Transverse colon (tissue), 3 donors: ENCODE measurements at regions not wholly inside any gene's neighbourhood (a gene's known extent, or its start where the extent isn't known, plus 50 kb on each side); places are given as distances from the start of the nearest gene placed in this dataset.

ENCODE experiments used
- POLR2A ChIP-seq: fragments of 450-650 bp; IDR thresholded peaks from one replicate; pipeline ENCODE4 v1.6.1; 2016; ENCODE audit warnings: antibody characterized with exemption, mild to moderate bottlenecking, moderate library complexity
- TF ChIP-seq, protein P1 (sequence below), 5 experiments: fragments of 200-600 bp in 3 of 5; fragments of 450-650 bp in 2 of 5; sonication (generic) in 3 of 5; IDR thresholded peaks; 1 replicate in 2 of 5; 2 replicates in 3 of 5; pipeline ENCODE4 v1.5.1; 2016 to 2017; ENCODE audit warnings: antibody characterized with exemption in 5 of 5, inconsistent platforms in 3 of 5, mild to moderate bottlenecking in 2 of 5, moderate library complexity in 1 of 5

DNA sequence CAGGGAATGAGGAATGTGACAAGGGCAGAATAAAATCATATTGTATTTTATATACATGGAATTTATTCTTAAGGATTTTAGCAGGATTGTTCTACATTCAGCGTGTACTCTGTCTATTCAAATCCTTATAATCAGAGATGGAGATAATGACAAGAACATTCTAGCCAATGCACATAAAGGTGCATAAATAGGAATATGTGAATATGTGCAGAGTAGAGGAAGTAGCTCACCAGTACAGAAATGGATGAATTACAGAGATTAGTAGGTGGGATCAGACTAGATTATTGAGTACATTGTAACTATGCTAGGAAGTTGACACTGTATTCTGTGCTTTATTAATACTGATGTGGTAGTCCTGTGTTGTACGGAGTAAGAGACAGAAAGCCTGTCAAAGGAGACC lies 1308.8 kb downstream of the FAM181B start:
- TF ChIP-seq, protein P1, sequence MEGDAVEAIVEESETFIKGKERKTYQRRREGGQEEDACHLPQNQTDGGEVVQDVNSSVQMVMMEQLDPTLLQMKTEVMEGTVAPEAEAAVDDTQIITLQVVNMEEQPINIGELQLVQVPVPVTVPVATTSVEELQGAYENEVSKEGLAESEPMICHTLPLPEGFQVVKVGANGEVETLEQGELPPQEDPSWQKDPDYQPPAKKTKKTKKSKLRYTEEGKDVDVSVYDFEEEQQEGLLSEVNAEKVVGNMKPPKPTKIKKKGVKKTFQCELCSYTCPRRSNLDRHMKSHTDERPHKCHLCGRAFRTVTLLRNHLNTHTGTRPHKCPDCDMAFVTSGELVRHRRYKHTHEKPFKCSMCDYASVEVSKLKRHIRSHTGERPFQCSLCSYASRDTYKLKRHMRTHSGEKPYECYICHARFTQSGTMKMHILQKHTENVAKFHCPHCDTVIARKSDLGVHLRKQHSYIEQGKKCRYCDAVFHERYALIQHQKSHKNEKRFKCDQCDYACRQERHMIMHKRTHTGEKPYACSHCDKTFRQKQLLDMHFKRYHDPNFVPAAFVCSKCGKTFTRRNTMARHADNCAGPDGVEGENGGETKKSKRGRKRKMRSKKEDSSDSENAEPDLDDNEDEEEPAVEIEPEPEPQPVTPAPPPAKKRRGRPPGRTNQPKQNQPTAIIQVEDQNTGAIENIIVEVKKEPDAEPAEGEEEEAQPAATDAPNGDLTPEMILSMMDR (IDR thresholded peaks at IDR 0.05), result no peak
- no peak for TF ChIP-seq POLR2A
